ENCODE measurements at regions not wholly inside any gene's neighbourhood (a gene's known extent, or its start where the extent isn't known, plus 50 kb on each side); places are given as distances from the start of the nearest gene placed in this dataset. TPM values are rescaled to one million over a fixed set of nuclear protein-coding genes. Genes with fewer than 3 reads are reported as not detected.

GRCh38 chr11:50394017-50394416 is 361.3 kb downstream of the OR4C45 start:
- H3K79me2 ChIP-seq (ENCODE audit: low read length): no peaks in the 10 kb centered on the region
- peaks cover 61% of the 10 kb centered on the region for H3K9me3 ChIP-seq (ENCODE audit: low read length)
- no peak overlapping the region for H3K4me2 ChIP-seq (ENCODE audit: low read depth, low read length, poor library complexity, severe bottlenecking)
- no peaks in the 10 kb centered on the region for H3K27me3 ChIP-seq (ENCODE audit: low read length)
- H3K27ac ChIP-seq (ENCODE audit: low read length): no peak overlapping the region
- no peak overlapping the region for H3K9ac ChIP-seq (ENCODE audit: low read length)
- no peak overlapping the region for H3K4me3 ChIP-seq (ENCODE audit: low read length)
- H3K36me3 ChIP-seq (ENCODE audit: insufficient read depth, low read length): no peaks in the 10 kb centered on the region; the same call in 1 of the 2 replicates
- DNase-seq: no peak
- H4K20me1 ChIP-seq (ENCODE audit: insufficient read depth, low read depth, low read length): no peaks in the 10 kb centered on the region
- H2AFZ ChIP-seq (ENCODE audit: low read length): no peak overlapping the region
- no peaks in the 10 kb centered on the region for H3K4me1 ChIP-seq (ENCODE audit: low read length)
- no peaks in the 10 kb centered on the region for H3K9me2 ChIP-seq (replicated peaks; ENCODE audit: insufficient read depth, low read length)

GRCh38 chr11:50412832-50413231 is 380.2 kb downstream of the OR4C45 start:
- no peak overlapping the region for H3K4me3 ChIP-seq (ENCODE audit: low read length)
- H3K79me2 ChIP-seq (ENCODE audit: low read length): no peaks in the 10 kb centered on the region
- H4K20me1 ChIP-seq (ENCODE audit: insufficient read depth, low read depth, low read length): no peaks in the 10 kb centered on the region
- H3K9ac ChIP-seq (ENCODE audit: low read length): no peak overlapping the region
- H3K4me1 ChIP-seq (ENCODE audit: low read length): no peaks in the 10 kb centered on the region
- no peak overlapping the region for H2AFZ ChIP-seq (ENCODE audit: low read length)
- H3K36me3 ChIP-seq (ENCODE audit: insufficient read depth, low read length): no peaks in the 10 kb centered on the region
- H3K9me2 ChIP-seq (replicated peaks; ENCODE audit: insufficient read depth, low read length): no peaks in the 10 kb centered on the region
- H3K9me3 ChIP-seq (ENCODE audit: low read length): peaks cover 19% of the 10 kb centered on the region
- H3K4me2 ChIP-seq (ENCODE audit: low read depth, low read length, poor library complexity, severe bottlenecking): no peak overlapping the region
- no peaks in the 10 kb centered on the region for H3K27me3 ChIP-seq (ENCODE audit: low read length)
- H3K27ac ChIP-seq (ENCODE audit: low read length): no peak overlapping the region
- DNase-seq: no peak

- no peaks in the 10 kb centered on the region; the same call in 1 of the 2 replicates for H3K9me3 ChIP-seq (ENCODE audit: low read length)
- H2AFZ ChIP-seq (ENCODE audit: low read length): no peak overlapping the region
- no peak overlapping the region for H3K9ac ChIP-seq (ENCODE audit: low read length)
- no peak overlapping the region for H3K4me3 ChIP-seq (ENCODE audit: low read length)
- H3K4me2 ChIP-seq (ENCODE audit: low read depth, low read length, poor library complexity, severe bottlenecking): no peak overlapping the region
- no peaks in the 10 kb centered on the region for H3K79me2 ChIP-seq (ENCODE audit: low read length)
- no peaks in the 10 kb centered on the region for H3K9me2 ChIP-seq (replicated peaks; ENCODE audit: insufficient read depth, low read length)
- no peak overlapping the region for H3K27ac ChIP-seq (ENCODE audit: low read length)
- no peaks in the 10 kb centered on the region for H3K36me3 ChIP-seq (ENCODE audit: insufficient read depth, low read length)
- H4K20me1 ChIP-seq (ENCODE audit: insufficient read depth, low read depth, low read length): no peaks in the 10 kb centered on the region
- H3K27me3 ChIP-seq (ENCODE audit: low read length): no peaks in the 10 kb centered on the region
- no peaks in the 10 kb centered on the region for H3K4me1 ChIP-seq (ENCODE audit: low read length)
- no peak for DNase-seq
Measured at GRCh38 chr11:50423208-50423607, 390.5 kb downstream of the OR4C45 start.

Small RNAs in the stretch of these regions (small RNA-seq; reads per million reads assigned to genes)
- not detected for gene AC109635.3

All from Karpas-422 (cell line).